ENCODE measurements at regions not wholly inside any gene's neighbourhood (a gene's known extent, or its start where the extent isn't known, plus 50 kb on each side); places are given as distances from the start of the nearest gene placed in this dataset.

GRCh38 chr18:79629249-79629558 lies 50.4 kb upstream of the CTDP1 start:
- Histone ChIP-seq H3K27ac (ENCODE audit: low read depth, low read length) (no peak overlapping the region), H3K4me2 (ENCODE audit: low read length) (no peak overlapping the region), H3K4me3 (replicated peaks in 1 of 2; ENCODE audit: low read depth in 1 of 2, low read length in 2 of 2) (no peak overlapping the region), H3K36me3 (ENCODE audit: control insufficient read depth in 1 of 2, insufficient read depth in 2 of 2, low read length in 2 of 2) (no peaks in the 10 kb centered on the region), H4K20me1 (ENCODE audit: insufficient read depth) (no peaks in the 10 kb centered on the region), H3K4me1 (ENCODE audit: control insufficient read depth in 1 of 2, insufficient read depth in 2 of 2, low read length in 2 of 2) (no peaks in the 10 kb centered on the region), H3K9me2 (ENCODE audit: insufficient read depth) (no peaks in the 10 kb centered on the region), H3K79me2 (ENCODE audit: insufficient read depth, low read length) (no peaks in the 10 kb centered on the region), H3K9me3 (ENCODE audit: control insufficient read depth in 1 of 2, insufficient read depth in 1 of 2, low read depth in 1 of 2, low read length in 2 of 2) (no peaks in the 10 kb centered on the region; a peak in 1 of 4 replicates), H2AFZ (ENCODE audit: low read depth, low read length, poor library complexity, severe bottlenecking) (no peak overlapping the region), H3K9ac (ENCODE audit: low read length) (no peak overlapping the region), H3K27me3 (ENCODE audit: insufficient read depth, low read length) (peaks cover 5% of the 10 kb centered on the region; the same call in 1 of the 2 replicates)
- ChIA-PET RAD21 (ENCODE audit: low non-redundant PET in 1 of 2, low total read pairs in 2 of 2, uncharacterized antibody in 2 of 2, unreplicated experiment in 2 of 2) (no interaction called here), POLR2A (no interaction called here), CTCF (no interaction called here)
- no peak for DNase-seq (ENCODE audit: low read depth, low spot score)
- TF ChIP-seq ZFX (IDR thresholded peaks at IDR 0.05) (no peak), ELF1 (IDR thresholded peaks at IDR 0.05; ENCODE audit: borderline replicate concordance, low read depth) (no peak), CEBPB (IDR thresholded peaks at IDR 0.05; ENCODE audit: low read depth) (no peak), EGR1 (IDR thresholded peaks at IDR 0.05; ENCODE audit: low read depth) (no peak), RAD21 (IDR thresholded peaks at IDR 0.05; ENCODE audit: low read depth) (no peak), EZH2 (IDR thresholded peaks at IDR 0.05) (no peak), ZBTB33 (IDR thresholded peaks at IDR 0.05; ENCODE audit: extremely low read depth, insufficient replicate concordance, low read length) (no peak), ZNF274 (IDR thresholded peaks at IDR 0.05; ENCODE audit: low read depth, low read length) (no peak), ATF3 (IDR thresholded peaks at IDR 0.05) (no peak), CTCF (IDR thresholded peaks at IDR 0.05 in 2 of 3, conservative IDR thresholded peaks at IDR 0.05 in 1 of 3; ENCODE audit: borderline replicate concordance in 1 of 3, insufficient read depth in 1 of 3, low read depth in 2 of 3, low read length in 2 of 3) (no peak), REST (IDR thresholded peaks at IDR 0.05; ENCODE audit: low read depth) (no peak), SP1 (IDR thresholded peaks at IDR 0.05; ENCODE audit: low read depth) (no peak), JUND (IDR thresholded peaks at IDR 0.05) (no peak), POLR2A (IDR thresholded peaks at IDR 0.05; ENCODE audit: borderline replicate concordance, extremely low read depth, insufficient read depth, insufficient read length) (no peak)
- no peak for ATAC-seq
- no TSS peak for BruUV-seq (replicated peaks)
- intact Hi-C loops (cut with micrococcal nuclease), result no loop called here
